Sigmoid colon (tissue), 6 donors: ENCODE measurements at regions not wholly inside any gene's neighbourhood (a gene's known extent, or its start where the extent isn't known, plus 50 kb on each side); places are given as distances from the start of the nearest gene placed in this dataset.

Source experiments
- DNase-seq: peaks from one replicate; pipeline ENCODE4 v3.0.0-alpha.2; 2019
- H3K27ac ChIP-seq, 4 donors: fragments of 200-600 bp; sonication (generic); one replicate each; pipeline ENCODE4 v1.5.1; 2016 to 2019; ENCODE audit warnings: mild to moderate bottlenecking in 1 of 4
- H3K27me3 ChIP-seq, 3 donors: fragments of 200-600 bp; sonication (generic); one replicate each; pipeline ENCODE4 v1.5.1; 2019; ENCODE audit warnings: mild to moderate bottlenecking in 1 of 3
- H3K36me3 ChIP-seq, 4 donors: fragments of 200-600 bp; sonication (generic); one replicate each; pipeline ENCODE4 v1.5.1; 2016 to 2019
- H3K4me1 ChIP-seq, 4 donors: fragments of 200-600 bp; sonication (generic); one replicate each; pipeline ENCODE4 v1.5.1; 2017 to 2019
- H3K4me3 ChIP-seq, 4 donors: fragments of 200-600 bp; sonication (generic); one replicate each; pipeline ENCODE4 v1.5.1; 2017 to 2019; ENCODE audit warnings: mild to moderate bottlenecking in 2 of 4, moderate library complexity in 1 of 4
- H3K9me3 ChIP-seq, 4 donors: fragments of 200-600 bp in 3 of 4; sonication (generic) in 3 of 4; one replicate each; pipeline versions ENCODE4 v1.5.1 to v1.6.1; 2013 to 2019
- CTCF ChIP-seq, 4 experiments: fragments of 450-650 bp in 3 of 4; fragments of 200-600 bp in 1 of 4; IDR thresholded peaks; one replicate each; pipeline ENCODE4 v1.5.1; 2016 to 2019; ENCODE audit warnings: antibody characterized with exemption in 4 of 4, mild to moderate bottlenecking in 3 of 4, moderate library complexity in 2 of 4
- EP300 ChIP-seq, 4 donors: sonication (generic); formaldehyde crosslinking; IDR thresholded peaks; one replicate each; pipeline ENCODE4 v1.6.1; 2017; ENCODE audit warnings: antibody characterized with exemption in 4 of 4
- POLR2A ChIP-seq, 2 donors: fragments of 450-650 bp; IDR thresholded peaks; one replicate each; pipeline ENCODE4 v1.6.1; 2016; ENCODE audit warnings: antibody characterized with exemption in 2 of 2, mild to moderate bottlenecking in 2 of 2, moderate library complexity in 2 of 2
- POLR2AphosphoS5 ChIP-seq, 4 donors: sonication (generic); formaldehyde crosslinking; IDR thresholded peaks; one replicate each; pipeline ENCODE4 v1.6.1; 2017; ENCODE audit warnings: antibody characterized with exemption in 4 of 4
- WGBS, 2 donors: extraction: QIAGEN DNeasy Blood & Tissue Kit; methylation state at CpG; one replicate each; pipeline ENCODE4 v1.1.7; 2013; 5-methylcytosine and 5-hydroxymethylcytosine counted together
- intact Hi-C: fragments of 100-400 bp; cut with DNase I; formaldehyde crosslinking; loops from one replicate; pipeline ENCODE4 v1.15.1; 2023
- donor health status: healthy with polysubstance abuse.
- donor health status: healthy.

DNA sequence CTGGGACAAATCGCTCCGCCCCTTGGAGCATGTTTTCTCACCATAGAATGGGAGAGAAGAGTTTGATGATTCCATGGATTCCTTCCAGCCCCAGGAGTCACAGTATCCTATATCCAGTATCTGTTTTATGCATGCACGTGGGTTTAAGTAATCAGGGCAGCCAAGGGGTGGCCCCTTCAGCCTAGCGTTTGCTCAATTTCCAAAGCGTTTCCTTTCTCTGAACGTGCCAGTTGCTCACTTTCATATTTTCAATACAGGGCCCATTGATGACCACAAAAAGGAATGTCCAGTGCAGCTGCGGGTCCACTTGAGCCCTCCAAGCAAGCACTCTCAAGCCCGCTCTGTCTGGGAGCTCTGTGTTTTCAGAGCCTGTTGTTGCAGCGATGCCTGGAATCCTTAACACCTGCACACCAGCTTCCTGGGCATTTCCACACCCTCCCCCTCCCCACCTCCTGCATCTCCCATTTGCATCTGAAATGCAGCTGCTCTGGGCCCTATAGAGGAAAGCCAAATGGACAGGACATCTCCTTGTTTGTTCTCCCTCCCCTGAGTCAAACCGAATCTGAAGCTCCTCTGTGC is 164.3 kb upstream of the LPP start:
- Histone ChIP-seq H3K4me1 (no peaks in the 10 kb centered on the region), H3K9me3 (no peaks in the 10 kb centered on the region), H3K36me3 (no peaks in the 10 kb centered on the region), H3K4me3 (no peak overlapping the region), H3K27me3 (no peaks in the 10 kb centered on the region), H3K27ac (no peak overlapping the region)
- TF ChIP-seq POLR2A (IDR thresholded peaks at IDR 0.05): no peak
- no peak for TF ChIP-seq EP300 (IDR thresholded peaks at IDR 0.05)
- intact Hi-C loops: no loop called here
- DNase-seq: no peak
- WGBS, 2 donors: 73 to 85% methylated on average over 10 of the region's 10 CpGs

GRCh38 chr3:187992609-187993008 is 161.3 kb upstream of the LPP start:
- no peak for DNase-seq
- H3K4me3 ChIP-seq: no peak overlapping the region
- intact Hi-C loops: no loop called here
- no peak overlapping the region for H3K27ac ChIP-seq
- H3K27me3 ChIP-seq: no peaks in the 10 kb centered on the region
- TF ChIP-seq POLR2A (IDR thresholded peaks at IDR 0.05): no peak
- TF ChIP-seq POLR2AphosphoS5 (IDR thresholded peaks at IDR 0.05): no peak
- TF ChIP-seq EP300 (IDR thresholded peaks at IDR 0.05): no peak
- no peaks in the 10 kb centered on the region for H3K4me1 ChIP-seq
- no peaks in the 10 kb centered on the region for H3K9me3 ChIP-seq
- H3K36me3 ChIP-seq: no peaks in the 10 kb centered on the region

GRCh38 chr3:187994221-187995042 is 159.5 kb upstream of the LPP start:
- no peaks in the 10 kb centered on the region for H3K36me3 ChIP-seq
- DNase-seq: no peak
- no peaks in the 10 kb centered on the region for H3K4me1 ChIP-seq
- TF ChIP-seq POLR2AphosphoS5 (IDR thresholded peaks at IDR 0.05): no peak
- no peak for TF ChIP-seq CTCF (IDR thresholded peaks at IDR 0.05)
- TF ChIP-seq POLR2A (IDR thresholded peaks at IDR 0.05): no peak
- TF ChIP-seq EP300 (IDR thresholded peaks at IDR 0.05): no peak
- H3K4me3 ChIP-seq: no peak overlapping the region
- no peaks in the 10 kb centered on the region for H3K9me3 ChIP-seq
- intact Hi-C loops: no loop called here
- H3K27ac ChIP-seq: no peak overlapping the region
- 82 to 89% methylated on average over 4 of the region's 4 CpGs for whole genome bisulfite sequencing, 2 donors
- no peaks in the 10 kb centered on the region for H3K27me3 ChIP-seq

- no peaks in the 10 kb centered on the region for H3K4me1 ChIP-seq
- DNase-seq: no peak
- intact Hi-C loops: no loop called here
- H3K36me3 ChIP-seq: no peaks in the 10 kb centered on the region
- TF ChIP-seq CTCF (IDR thresholded peaks at IDR 0.05) (no peak), POLR2A (IDR thresholded peaks at IDR 0.05) (no peak), EP300 (IDR thresholded peaks at IDR 0.05) (no peak), POLR2AphosphoS5 (IDR thresholded peaks at IDR 0.05) (no peak)
- H3K9me3 ChIP-seq: no peaks in the 10 kb centered on the region
- H3K27me3 ChIP-seq: no peaks in the 10 kb centered on the region
- H3K27ac ChIP-seq: no peak overlapping the region
- no peak overlapping the region for H3K4me3 ChIP-seq
Observed at GRCh38 chr3:187995043-187995400, 158.9 kb upstream of the LPP start.

GRCh38 chr3:187995667-187996066 is 158.3 kb upstream of the LPP start:
- Histone ChIP-seq H3K27ac (no peak overlapping the region), H3K4me1 (no peaks in the 10 kb centered on the region), H3K9me3 (no peaks in the 10 kb centered on the region), H3K4me3 (no peak overlapping the region), H3K36me3 (no peaks in the 10 kb centered on the region), H3K27me3 (no peaks in the 10 kb centered on the region)
- DNase-seq: no peak
- intact Hi-C loops: no loop called here
- TF ChIP-seq POLR2A (IDR thresholded peaks at IDR 0.05) (no peak), POLR2AphosphoS5 (IDR thresholded peaks at IDR 0.05) (no peak), EP300 (IDR thresholded peaks at IDR 0.05) (no peak), CTCF (IDR thresholded peaks at IDR 0.05) (no peak)

GRCh38 chr3:187996609-187997008 is 157.3 kb upstream of the LPP start:
- 87 to 90% methylated on average over 2 of the region's 2 CpGs for WGBS, 2 donors
- DNase-seq: no peak
- no peak overlapping the region for H3K27ac ChIP-seq
- intact Hi-C loops: no loop called here
- H3K9me3 ChIP-seq: no peaks in the 10 kb centered on the region
- TF ChIP-seq CTCF (IDR thresholded peaks at IDR 0.05) (no peak), EP300 (IDR thresholded peaks at IDR 0.05) (no peak), POLR2AphosphoS5 (IDR thresholded peaks at IDR 0.05) (no peak), POLR2A (IDR thresholded peaks at IDR 0.05) (no peak)
- H3K4me1 ChIP-seq: no peaks in the 10 kb centered on the region
- H3K27me3 ChIP-seq: no peaks in the 10 kb centered on the region
- no peak overlapping the region for H3K4me3 ChIP-seq
- no peaks in the 10 kb centered on the region for H3K36me3 ChIP-seq
